ENCODE measurements at regions not wholly inside any gene's neighbourhood (a gene's known extent, or its start where the extent isn't known, plus 50 kb on each side); places are given as distances from the start of the nearest gene placed in this dataset.

- H3K79me2 ChIP-seq (ENCODE audit: control insufficient read depth in 1 of 2, insufficient read depth in 2 of 2, low read length in 2 of 2) = no peaks in the 10 kb centered on the region
- H3K4me3 ChIP-seq (ENCODE audit: extremely low read depth in 1 of 4, insufficient read depth in 2 of 4, low read depth in 3 of 4, low read length in 4 of 4) = no peak overlapping the region
- H4K20me1 ChIP-seq (replicated peaks in 1 of 2; ENCODE audit: control insufficient read depth in 1 of 2, insufficient read depth in 2 of 2, low read length in 2 of 2) = no peaks in the 10 kb centered on the region
- no peak overlapping the region for H2BK120ac ChIP-seq (replicated peaks; ENCODE audit: low read depth, low read length)
- no peaks in the 10 kb centered on the region for H3K9me3 ChIP-seq (ENCODE audit: insufficient read depth in 2 of 2, low read depth in 1 of 2, low read length in 1 of 2)
- H2BK12ac ChIP-seq (ENCODE audit: low read depth, low read length) = no peak overlapping the region
- 84% methylated on average over 1 of the region's 1 CpG; no CpG with 5 or more reads in 1 of the 2 experiments for WGBS, 2 experiments (ENCODE audit: extremely low coverage in 1 of 2, insufficient coverage in 1 of 2, insufficient read length in 1 of 2, insufficient replicate concordance in 2 of 2, low coverage in 1 of 2, low lambda C conversion rate in 2 of 2, missing lambda C conversion rate in 1 of 2)
- no peaks in the 10 kb centered on the region for H3K27me3 ChIP-seq (replicated peaks in 1 of 4; ENCODE audit: control insufficient read depth in 3 of 4, extremely low read depth in 1 of 4, insufficient read depth in 3 of 4, low read length in 3 of 4)
- no peaks in the 10 kb centered on the region for H3K79me1 ChIP-seq (ENCODE audit: low read depth, low read length)
- no peak overlapping the region for H2AFZ ChIP-seq (ENCODE audit: low read length)
- no peak overlapping the region for H4K8ac ChIP-seq (ENCODE audit: extremely low read depth, insufficient read depth, low read length)
- no peak overlapping the region for H4K91ac ChIP-seq (replicated peaks; ENCODE audit: insufficient read length, low read length)
- no peak overlapping the region for H3K4me2 ChIP-seq (ENCODE audit: insufficient read depth in 1 of 2, low read depth in 2 of 2, low read length in 2 of 2)
- peaks cover 0 to 3% (median 0%) of the 10 kb centered on the region in 4 experiments; a peak in 1 of 7 replicates for H3K4me1 ChIP-seq (replicated peaks in 1 of 4; ENCODE audit: control insufficient read depth in 3 of 4, insufficient read depth in 4 of 4, low read length in 3 of 4)
- no peak overlapping the region for H3K56ac ChIP-seq (replicated peaks; ENCODE audit: insufficient read length, low read depth, low read length)
- ChIA-PET CTCF (ENCODE audit: partially characterized antibody) (interaction anchor here (0.6 to 2.3 kb wide), 6 partner anchors 13 to 526 kb away, joined by 3 to 7 read pairs (median 5); no protein-coding TSS in a partner anchor), POLR2A (ENCODE audit: partially characterized antibody) (no interaction called here)
- H3K4ac ChIP-seq (replicated peaks; ENCODE audit: insufficient read length, low read depth, low read length) = no peak overlapping the region
- no peaks in the 10 kb centered on the region for H3K36me3 ChIP-seq (ENCODE audit: control insufficient read depth in 2 of 4, insufficient read depth in 4 of 4, low read length in 3 of 4)
- H2BK15ac ChIP-seq (ENCODE audit: low read length) = no peak overlapping the region
- H2BK20ac ChIP-seq (ENCODE audit: low read length) = no peak overlapping the region
- no peak overlapping the region for H3K23ac ChIP-seq (ENCODE audit: insufficient read length)
- H3K18ac ChIP-seq (ENCODE audit: extremely low read depth, low read length) = no peak overlapping the region
- H3K9ac ChIP-seq (replicated peaks in 1 of 4; ENCODE audit: extremely low read depth in 1 of 4, low read depth in 3 of 4, low read length in 3 of 4) = no peak overlapping the region
- H4K5ac ChIP-seq (ENCODE audit: insufficient read length, low read depth, low read length) = no peak overlapping the region
- FAIRE-seq = no peak
- H2AK5ac ChIP-seq (ENCODE audit: low read depth, low read length) = no peak overlapping the region
- no peak overlapping the region for H2BK5ac ChIP-seq (ENCODE audit: low read depth, low read length)
- H3K27ac ChIP-seq (ENCODE audit: low read depth, low read length) = no peak overlapping the region
- DNase-seq (ENCODE audit: low read depth in 1 of 2, low spot score in 2 of 2) = no peak
- H3K23me2 ChIP-seq (ENCODE audit: low read depth, low read length) = no peaks in the 10 kb centered on the region
- H3K14ac ChIP-seq (ENCODE audit: insufficient read length) = no peak overlapping the region
- TF ChIP-seq EZH2 (IDR thresholded peaks at IDR 0.05; ENCODE audit: low read depth, low read length, severe bottlenecking) = no peak
- TF ChIP-seq, protein P1, sequence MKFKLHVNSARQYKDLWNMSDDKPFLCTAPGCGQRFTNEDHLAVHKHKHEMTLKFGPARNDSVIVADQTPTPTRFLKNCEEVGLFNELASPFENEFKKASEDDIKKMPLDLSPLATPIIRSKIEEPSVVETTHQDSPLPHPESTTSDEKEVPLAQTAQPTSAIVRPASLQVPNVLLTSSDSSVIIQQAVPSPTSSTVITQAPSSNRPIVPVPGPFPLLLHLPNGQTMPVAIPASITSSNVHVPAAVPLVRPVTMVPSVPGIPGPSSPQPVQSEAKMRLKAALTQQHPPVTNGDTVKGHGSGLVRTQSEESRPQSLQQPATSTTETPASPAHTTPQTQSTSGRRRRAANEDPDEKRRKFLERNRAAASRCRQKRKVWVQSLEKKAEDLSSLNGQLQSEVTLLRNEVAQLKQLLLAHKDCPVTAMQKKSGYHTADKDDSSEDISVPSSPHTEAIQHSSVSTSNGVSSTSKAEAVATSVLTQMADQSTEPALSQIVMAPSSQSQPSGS (IDR thresholded peaks at IDR 0.05; ENCODE audit: low read length) = no peak
- no peak for TF ChIP-seq CHD2 (IDR thresholded peaks at IDR 0.05; ENCODE audit: low read length)
- no peak for TF ChIP-seq EP300 (IDR thresholded peaks at IDR 0.05; ENCODE audit: borderline replicate concordance in 1 of 2, low read depth in 2 of 2, low read length in 2 of 2)
- no peak for TF ChIP-seq POLR2A (IDR thresholded peaks at IDR 0.05; ENCODE audit: control extremely low read depth in 1 of 2, low read depth in 2 of 2, low read length in 2 of 2)
- no peak for TF ChIP-seq JUN (IDR thresholded peaks at IDR 0.05; ENCODE audit: low read depth, low read length)
- TF ChIP-seq HDAC2 (IDR thresholded peaks at IDR 0.05; ENCODE audit: borderline replicate concordance in 1 of 2, low read depth in 2 of 2, low read length in 2 of 2) = no peak
- no peak for TF ChIP-seq TAF7 (optimal IDR thresholded peaks at IDR 0.05; ENCODE audit: borderline replicate concordance, low read depth, low read length)
- no peak for TF ChIP-seq JUND (IDR thresholded peaks at IDR 0.05; ENCODE audit: low read length)
- no peak for TF ChIP-seq CREB1 (IDR thresholded peaks at IDR 0.05)
- no peak for TF ChIP-seq POU5F1 (IDR thresholded peaks at IDR 0.05; ENCODE audit: low read depth, low read length)
- TF ChIP-seq KDM1A (IDR thresholded peaks at IDR 0.05; ENCODE audit: borderline replicate concordance, low read length) = no peak
- TF ChIP-seq, protein P2, sequence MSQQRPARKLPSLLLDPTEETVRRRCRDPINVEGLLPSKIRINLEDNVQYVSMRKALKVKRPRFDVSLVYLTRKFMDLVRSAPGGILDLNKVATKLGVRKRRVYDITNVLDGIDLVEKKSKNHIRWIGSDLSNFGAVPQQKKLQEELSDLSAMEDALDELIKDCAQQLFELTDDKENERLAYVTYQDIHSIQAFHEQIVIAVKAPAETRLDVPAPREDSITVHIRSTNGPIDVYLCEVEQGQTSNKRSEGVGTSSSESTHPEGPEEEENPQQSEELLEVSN (IDR thresholded peaks at IDR 0.05) = no peak
Measured at GRCh38 chr11:122181372-122181771, 65.4 kb upstream of the BLID start.

Data from H1 (cell line).